Lung (tissue), 11 donors: ENCODE measurements at regions not wholly inside any gene's neighbourhood (a gene's known extent, or its start where the extent isn't known, plus 50 kb on each side); places are given as distances from the start of the nearest gene placed in this dataset.

Experiments used
- ATAC-seq: fragments of 200-7000 bp; cut with Tn5 transposase; one replicate; pipeline ENCODE4 v1.9.1; 2020; ENCODE audit warnings: moderate number of reproducible peaks; ENCODE audit not compliant: insufficient read depth, low FRiP score
- DNase-seq, 3 donors: peaks; one replicate each; pipeline ENCODE4 v3.0.0-alpha.2; 2013 to 2017
- H3K27ac ChIP-seq, 2 donors: one replicate each; pipeline ENCODE4 v1.5.1; 2013; ENCODE audit warnings: mild to moderate bottlenecking in 2 of 2, moderate library complexity in 2 of 2, control low read depth in 1 of 2, inconsistent platforms in 1 of 2, low read depth in 1 of 2, low read length in 1 of 2
- H3K27me3 ChIP-seq, 3 donors: one replicate each; pipeline ENCODE4 v1.5.1; 2013; ENCODE audit warnings: low read length in 2 of 3; ENCODE audit not compliant: control insufficient read depth in 3 of 3, insufficient read depth in 3 of 3
- H3K36me3 ChIP-seq, 4 donors: one replicate each; pipeline ENCODE4 v1.5.1; 2013; ENCODE audit warnings: low read length in 4 of 4, mild to moderate bottlenecking in 1 of 4, moderate library complexity in 1 of 4; ENCODE audit not compliant: control insufficient read depth in 4 of 4, insufficient read depth in 4 of 4
- H3K4me1 ChIP-seq, 5 donors: one replicate each; pipeline ENCODE4 v1.5.1; 2013; ENCODE audit warnings: low read length in 5 of 5, mild to moderate bottlenecking in 2 of 5, moderate library complexity in 1 of 5; ENCODE audit not compliant: control insufficient read depth in 5 of 5, insufficient read depth in 5 of 5
- H3K4me3 ChIP-seq: one replicate; pipeline ENCODE4 v1.5.1; 2013; ENCODE audit warnings: mild to moderate bottlenecking, control low read depth, moderate library complexity
- H3K9ac ChIP-seq, 2 donors: one replicate each; pipeline ENCODE4 v1.5.1; 2013; ENCODE audit warnings: low read length in 2 of 2, control low read depth in 1 of 2; ENCODE audit not compliant: insufficient read depth in 1 of 2
- H3K9me3 ChIP-seq, 4 donors: one replicate each; pipeline ENCODE4 v1.5.1; 2013; ENCODE audit warnings: low read length in 3 of 4, mild to moderate bottlenecking in 1 of 4, moderate library complexity in 1 of 4; ENCODE audit not compliant: control insufficient read depth in 4 of 4, insufficient read depth in 3 of 4
- WGBS, 2 donors: extraction: QIAGEN DNeasy Blood & Tissue Kit; methylation state at CpG; one replicate each; pipeline ENCODE4 v1.1.7; 2013; 5-methylcytosine and 5-hydroxymethylcytosine counted together
- TF ChIP-seq, protein P1 (sequence below): IDR thresholded peaks from 2 replicates; pipeline ENCODE4 v1.5.1; 2012; ENCODE audit warnings: mild to moderate bottlenecking; ENCODE audit errors: control extremely low read depth, extremely low read depth
- donor health status: control.
- donor health status: control.
- donor health status: Bipolar disorder and iron deficiency.
- donor health status: healthy.
- donor health status: DM: yes; HTN: yes; CAD: no.

DNA sequence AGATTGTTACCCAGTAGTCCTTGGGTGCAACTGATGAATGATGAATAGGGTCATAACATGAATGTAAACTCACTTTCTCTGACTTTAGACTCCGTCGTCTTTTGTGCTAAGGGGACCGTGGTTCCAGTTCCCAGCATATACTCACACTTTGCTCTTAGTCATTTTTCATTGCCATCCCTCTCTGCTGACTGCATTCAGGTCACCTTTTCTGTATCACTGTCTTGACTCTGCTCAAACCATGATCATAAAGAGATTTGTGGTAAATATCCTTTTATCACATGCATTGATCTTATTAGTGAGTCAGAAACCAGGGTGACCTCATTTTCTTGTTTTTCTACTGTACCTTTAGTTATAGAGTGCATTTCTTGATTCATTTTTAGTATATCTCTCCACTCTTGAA, 141.1 kb upstream of the AGR3 start:
- Histone ChIP-seq H3K9ac (no peak overlapping the region), H3K27me3 (no peaks in the 10 kb centered on the region), H3K27ac (no peak overlapping the region), H3K4me3 (no peak overlapping the region), H3K36me3 (no peaks in the 10 kb centered on the region), H3K9me3 (peaks cover 0 to 3% (median 0%) of the 10 kb centered on the region in 4 donors), H3K4me1 (no peaks in the 10 kb centered on the region)
- WGBS, 2 donors: 88 to 94% methylated on average over 3 of the region's 3 CpGs
- no peak for ATAC-seq
- DNase-seq: no peak
- TF ChIP-seq, protein P1, sequence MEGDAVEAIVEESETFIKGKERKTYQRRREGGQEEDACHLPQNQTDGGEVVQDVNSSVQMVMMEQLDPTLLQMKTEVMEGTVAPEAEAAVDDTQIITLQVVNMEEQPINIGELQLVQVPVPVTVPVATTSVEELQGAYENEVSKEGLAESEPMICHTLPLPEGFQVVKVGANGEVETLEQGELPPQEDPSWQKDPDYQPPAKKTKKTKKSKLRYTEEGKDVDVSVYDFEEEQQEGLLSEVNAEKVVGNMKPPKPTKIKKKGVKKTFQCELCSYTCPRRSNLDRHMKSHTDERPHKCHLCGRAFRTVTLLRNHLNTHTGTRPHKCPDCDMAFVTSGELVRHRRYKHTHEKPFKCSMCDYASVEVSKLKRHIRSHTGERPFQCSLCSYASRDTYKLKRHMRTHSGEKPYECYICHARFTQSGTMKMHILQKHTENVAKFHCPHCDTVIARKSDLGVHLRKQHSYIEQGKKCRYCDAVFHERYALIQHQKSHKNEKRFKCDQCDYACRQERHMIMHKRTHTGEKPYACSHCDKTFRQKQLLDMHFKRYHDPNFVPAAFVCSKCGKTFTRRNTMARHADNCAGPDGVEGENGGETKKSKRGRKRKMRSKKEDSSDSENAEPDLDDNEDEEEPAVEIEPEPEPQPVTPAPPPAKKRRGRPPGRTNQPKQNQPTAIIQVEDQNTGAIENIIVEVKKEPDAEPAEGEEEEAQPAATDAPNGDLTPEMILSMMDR: no peak

DNA sequence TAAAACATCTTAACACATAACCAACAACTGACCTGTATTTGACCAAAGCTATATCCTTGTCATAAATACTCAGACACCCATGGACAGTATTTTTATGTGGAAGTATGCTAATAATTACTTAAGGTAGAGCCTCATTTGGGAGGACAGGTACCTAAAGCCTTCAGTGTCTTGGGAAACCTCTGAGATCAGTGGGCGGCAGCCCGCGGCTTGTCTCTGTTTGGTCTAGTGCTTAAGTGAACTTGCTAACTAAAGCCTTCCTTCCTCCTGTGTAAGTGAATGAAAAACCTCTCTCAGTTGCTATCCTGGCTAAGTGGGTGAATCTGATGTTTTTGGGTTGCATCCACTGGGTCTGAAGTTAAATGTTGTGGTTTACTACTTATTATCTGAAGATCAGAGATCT, 144.5 kb upstream of the AGR3 start:
- H3K4me3 ChIP-seq: no peak overlapping the region
- H3K9me3 ChIP-seq: peaks cover 0 to 4% (median 3%) of the 10 kb centered on the region in 4 donors
- no peak overlapping the region for H3K27ac ChIP-seq
- H3K4me1 ChIP-seq: peaks cover 0 to 2% (median 0%) of the 10 kb centered on the region in 5 donors
- H3K27me3 ChIP-seq: no peaks in the 10 kb centered on the region
- H3K9ac ChIP-seq: no peak overlapping the region
- H3K36me3 ChIP-seq: no peaks in the 10 kb centered on the region
- no peak for ATAC-seq
- WGBS, 2 donors: 77 to 79% methylated on average over 3 of the region's 3 CpGs
- TF ChIP-seq, protein P1: no peak
- DNase-seq: no peak

DNA sequence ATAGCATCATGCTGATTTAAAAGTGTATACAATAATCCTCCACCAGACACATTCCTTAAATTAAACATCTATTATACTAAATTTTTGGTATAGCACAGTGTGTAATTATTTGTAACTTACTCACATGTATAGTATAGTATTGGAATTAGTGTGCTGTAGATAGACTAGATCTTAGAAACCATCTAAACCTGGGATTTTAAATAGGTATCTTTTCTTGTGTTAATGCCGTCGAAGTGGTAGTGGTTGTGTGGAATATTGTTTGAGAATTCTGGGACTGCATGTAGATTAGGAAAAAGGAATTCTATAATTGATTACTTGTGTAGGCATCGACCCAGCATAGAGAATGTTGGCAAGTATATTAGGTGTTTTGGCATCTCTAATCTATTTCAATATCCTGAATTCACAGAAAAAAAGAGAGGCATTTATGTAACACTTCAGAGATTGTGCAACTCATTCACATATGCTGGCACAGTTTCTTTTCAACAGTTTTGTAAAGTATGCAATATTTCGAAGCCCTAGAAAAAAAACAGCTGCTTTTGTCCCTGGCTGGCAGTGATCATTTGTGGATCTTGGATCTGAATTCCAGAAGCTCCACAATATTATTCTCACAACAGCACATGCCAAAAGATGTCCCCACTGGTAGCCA, 145.5 kb upstream of the AGR3 start:
- no peaks in the 10 kb centered on the region for H3K27me3 ChIP-seq
- no peak for ATAC-seq
- WGBS, 2 donors: 59 to 61% methylated on average over 4 of the region's 4 CpGs
- DNase-seq: peak; percentile 17 to 84 (median 72)
- TF ChIP-seq, protein P1: no peak
- H3K4me1 ChIP-seq: peaks cover 0 to 4% (median 0%) of the 10 kb centered on the region in 5 donors
- peaks cover 0 to 4% (median 3%) of the 10 kb centered on the region in 4 donors for H3K9me3 ChIP-seq
- H3K36me3 ChIP-seq: no peaks in the 10 kb centered on the region
- H3K9ac ChIP-seq: no peak overlapping the region
- no peak overlapping the region for H3K27ac ChIP-seq
- H3K4me3 ChIP-seq: no peak overlapping the region

DNA sequence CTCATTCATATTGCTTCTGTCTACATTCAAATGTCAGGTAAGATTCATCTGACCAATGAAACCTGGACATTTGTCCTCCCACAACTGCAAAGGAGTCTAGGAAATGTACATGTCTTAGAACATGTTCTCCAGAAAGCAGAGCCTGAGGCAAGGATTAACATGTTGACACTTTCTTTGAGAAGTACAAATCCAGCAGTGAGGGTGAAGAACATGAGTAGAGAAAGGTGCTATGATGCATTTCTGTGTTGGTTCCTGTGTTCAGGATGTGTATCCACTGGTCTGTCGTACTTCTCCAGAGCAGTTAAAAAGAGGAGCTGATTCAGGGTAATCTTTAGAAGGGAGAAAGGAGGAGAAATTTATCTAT, 146.0 kb upstream of the AGR3 start:
- no peak for ATAC-seq
- TF ChIP-seq, protein P1: no peak
- WGBS, 2 donors: 61 to 77% methylated on average over 1 of the region's 1 CpG

More for the DNA sequence above, 146.0 kb upstream of the AGR3 start:
- Histone ChIP-seq H3K27ac (no peak overlapping the region), H3K27me3 (no peaks in the 10 kb centered on the region), H3K4me3 (no peak overlapping the region), H3K9ac (no peak overlapping the region), H3K4me1 (peaks cover 0 to 4% (median 0%) of the 10 kb centered on the region in 5 donors), H3K36me3 (no peaks in the 10 kb centered on the region), H3K9me3 (peaks cover 0 to 4% (median 3%) of the 10 kb centered on the region in 4 donors)
- DNase-seq: no peak
